GM21447 (cell line): ENCODE measurements at regions not wholly inside any gene's neighbourhood (a gene's known extent, or its start where the extent isn't known, plus 50 kb on each side); places are given as distances from the start of the nearest gene placed in this dataset.

ENCODE experiments used
- ATAC-seq: cut with Tn5 transposase; IDR thresholded peaks from one replicate; pipeline ENCODE4 v1.9.1; 2021; ENCODE audit not compliant: unreplicated experiment

DNA sequence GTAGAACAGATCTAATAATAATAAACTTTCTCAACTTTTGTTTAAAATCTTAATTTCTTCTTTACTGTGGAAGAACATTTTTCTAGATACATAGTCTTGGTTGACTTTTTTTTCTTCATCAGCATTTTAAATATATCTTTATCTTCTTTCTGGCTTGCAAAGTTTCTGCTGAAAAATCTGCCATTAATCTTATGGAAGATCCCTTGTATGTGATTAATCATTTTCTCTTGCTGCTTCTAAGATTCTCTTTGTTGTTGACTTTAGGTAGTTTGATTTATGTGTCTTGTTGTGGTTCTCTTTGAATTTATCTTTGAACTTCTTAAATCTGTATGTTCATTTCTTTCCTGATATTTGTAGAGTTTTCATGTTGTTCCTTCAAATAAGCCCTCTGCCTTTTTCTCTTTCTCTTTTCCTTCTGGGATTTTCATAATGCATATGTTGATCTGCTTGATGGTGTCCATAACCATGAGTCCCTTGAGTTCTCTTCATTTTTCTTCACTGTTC, 657.6 kb upstream of the CXADR start:
- no peak for ATAC-seq

DNA sequence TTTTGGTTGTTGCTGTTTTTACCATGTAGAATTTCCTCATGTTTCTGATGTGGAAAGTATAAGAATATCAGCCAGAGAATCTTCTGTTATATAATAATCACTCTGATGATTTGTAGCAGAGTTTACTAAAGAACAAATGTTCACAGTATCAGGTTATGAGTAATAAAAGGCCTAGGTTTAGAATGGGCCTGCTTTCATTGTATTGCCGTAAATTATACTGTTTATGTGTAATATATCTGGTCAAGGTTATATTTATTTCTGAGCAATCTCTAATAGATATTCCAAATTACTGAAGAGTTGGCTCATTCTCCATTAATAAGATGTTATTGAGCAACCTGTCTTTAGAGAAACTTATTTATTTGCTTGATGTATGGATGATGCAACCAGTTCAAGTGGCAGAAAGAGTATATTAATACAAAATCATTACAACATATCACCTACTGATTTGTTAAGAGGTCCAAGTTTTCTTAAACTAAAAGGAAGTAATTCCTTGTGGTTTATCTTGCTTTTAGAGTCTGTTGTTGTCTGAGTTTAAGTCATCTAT, 649.4 kb upstream of the CXADR start:
- ATAC-seq: no peak

DNA sequence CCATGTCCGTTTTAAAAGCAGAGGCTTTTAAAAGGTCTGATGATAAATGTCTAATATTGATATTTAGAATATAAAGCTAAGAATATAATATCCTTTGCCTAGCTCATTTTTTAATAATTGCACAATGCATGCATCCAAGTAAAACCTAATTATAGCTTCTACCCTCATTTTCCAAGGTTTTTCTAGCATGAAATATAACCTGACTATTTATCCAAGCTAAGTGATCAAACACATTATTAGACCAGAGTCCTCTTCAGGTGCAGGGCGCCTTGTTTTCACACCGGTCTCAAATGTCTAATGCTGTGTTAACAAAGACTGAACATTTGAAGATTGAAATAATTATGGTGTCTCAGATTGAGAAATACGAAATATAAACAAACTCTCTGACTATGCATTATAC, 648.9 kb upstream of the CXADR start:
- no peak for ATAC-seq

DNA sequence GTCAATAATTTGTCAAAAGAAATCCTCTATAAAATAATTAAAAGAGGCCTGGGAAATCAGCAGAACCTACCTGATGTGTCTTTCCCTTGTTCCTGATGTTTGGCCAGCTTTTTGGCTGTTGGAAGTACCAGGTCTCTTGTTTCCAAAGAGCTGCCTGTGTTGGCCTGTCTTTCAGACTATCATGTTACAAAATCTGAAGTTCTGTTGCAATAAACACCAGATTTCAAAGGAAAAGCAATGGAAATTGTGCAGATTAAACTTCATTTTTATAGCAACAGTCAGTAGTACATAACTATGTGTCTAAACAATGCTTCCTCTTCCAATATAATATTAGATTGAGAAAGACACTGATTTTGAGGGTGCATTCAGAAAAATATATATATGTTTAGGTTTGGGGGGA, 647.2 kb upstream of the CXADR start:
- ATAC-seq: no peak

DNA sequence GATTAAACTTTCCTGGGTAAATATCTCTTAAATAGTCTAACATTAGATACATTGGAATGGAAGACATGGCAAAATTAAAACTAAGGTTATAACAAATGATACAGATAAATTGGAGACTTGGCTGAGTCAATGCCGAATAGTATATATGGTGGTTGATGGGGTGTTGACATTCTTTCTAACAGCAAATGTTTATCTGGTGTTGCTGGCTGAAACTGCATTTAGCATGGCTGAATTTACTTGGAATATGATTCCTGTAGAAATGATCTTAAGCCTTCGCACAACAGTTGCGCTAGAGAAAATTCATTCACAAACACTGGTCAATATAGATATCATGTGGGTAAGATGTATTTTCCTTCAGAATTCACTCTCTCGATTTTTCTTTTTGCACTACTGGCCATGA, 646.0 kb upstream of the CXADR start:
- no peak for ATAC-seq

DNA sequence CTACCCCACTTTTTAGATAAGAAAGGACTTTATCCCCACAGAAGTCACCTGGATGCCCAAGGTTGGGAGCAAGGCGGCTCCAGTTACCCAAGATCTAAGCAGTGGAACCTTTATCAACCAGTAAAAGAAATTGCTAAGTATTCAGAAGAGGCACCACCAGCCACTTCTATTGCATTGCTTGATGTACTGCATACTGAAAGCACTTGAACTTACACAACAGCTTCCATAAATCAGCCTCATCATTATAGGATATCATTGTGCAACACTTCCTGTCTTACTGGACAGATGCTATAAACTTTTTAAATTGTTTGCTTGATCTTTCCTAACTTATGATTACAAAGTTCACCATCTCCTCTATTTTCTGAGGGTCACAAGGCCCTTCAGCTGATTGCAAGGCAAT, 642.7 kb upstream of the CXADR start:
- ATAC-seq: no peak

DNA sequence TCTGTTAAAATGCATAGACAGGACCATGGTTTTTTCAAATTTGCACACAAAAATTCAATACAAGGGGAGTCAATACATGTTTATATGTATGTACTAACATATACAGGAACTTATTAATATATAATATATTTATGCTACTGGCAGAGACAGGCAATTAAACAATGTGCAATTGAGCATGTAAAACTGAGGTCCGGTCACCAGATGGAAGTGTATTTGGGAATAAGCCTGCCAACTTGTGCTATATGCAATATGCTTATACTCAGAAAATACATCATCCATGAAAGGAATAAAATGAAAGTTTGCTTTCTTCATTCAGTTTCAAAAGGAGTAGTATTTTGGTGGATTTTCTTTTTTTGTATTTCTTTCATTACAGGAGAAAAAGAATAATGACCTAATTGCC, 640.2 kb upstream of the CXADR start:
- ATAC-seq: no peak

DNA sequence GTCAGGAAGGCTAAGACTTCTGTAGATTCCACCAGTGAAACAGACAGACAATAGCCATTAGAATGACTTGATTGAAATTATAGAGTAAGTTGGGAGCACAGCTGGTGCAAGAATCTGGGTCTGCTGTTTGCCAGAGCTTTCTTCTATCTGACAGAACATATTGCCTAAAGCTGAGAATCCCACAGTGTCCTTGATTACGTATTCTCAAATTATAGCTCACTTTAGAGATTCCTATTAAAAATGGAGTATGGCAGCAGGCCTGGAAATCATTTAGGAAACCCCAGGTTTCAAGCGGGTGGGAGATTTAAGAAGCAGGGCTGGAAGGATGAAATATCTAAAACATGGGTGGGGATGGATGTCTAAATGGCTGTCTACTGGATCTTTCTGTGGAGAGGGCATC, 639.7 kb upstream of the CXADR start:
- ATAC-seq: no peak

DNA sequence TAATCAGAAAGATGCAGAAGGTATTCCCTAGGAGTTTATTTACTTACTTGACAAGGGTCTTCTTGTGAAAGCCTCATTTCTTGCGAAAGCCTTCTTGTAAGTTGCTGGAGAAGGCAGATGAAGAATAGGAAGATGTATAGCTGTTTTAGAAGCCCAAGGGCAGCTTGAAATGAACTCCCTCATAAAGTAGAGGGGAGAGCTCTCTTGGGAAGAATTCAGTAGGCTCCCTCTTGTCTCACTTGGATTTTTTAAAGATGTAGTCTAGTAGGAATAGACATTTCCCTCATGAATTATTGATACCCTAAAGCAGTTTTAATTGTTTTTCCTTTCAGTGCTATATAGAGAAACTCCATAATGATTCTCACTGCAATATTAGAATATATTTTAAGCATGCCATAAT, 639.2 kb upstream of the CXADR start:
- no peak for ATAC-seq

DNA sequence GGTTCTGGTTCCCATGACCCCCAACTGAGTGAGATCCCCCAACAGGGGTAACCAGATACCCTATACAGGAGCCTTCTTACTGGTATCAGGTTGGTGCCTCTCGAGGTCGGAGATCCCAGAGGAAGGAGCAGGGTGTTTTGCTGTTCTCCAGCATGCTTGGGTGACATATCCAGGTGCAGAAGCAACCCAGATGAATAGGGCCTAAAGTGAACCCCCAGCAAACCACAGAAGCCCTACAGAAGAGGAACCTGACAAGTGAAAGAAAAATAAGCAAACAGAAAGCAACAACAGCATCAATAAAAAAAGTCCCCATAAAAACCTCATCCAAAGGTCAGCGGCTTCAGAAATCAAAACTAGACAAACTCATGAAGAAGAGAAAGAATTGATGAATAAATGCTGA, 633.4 kb upstream of the CXADR start:
- no peak for ATAC-seq

DNA sequence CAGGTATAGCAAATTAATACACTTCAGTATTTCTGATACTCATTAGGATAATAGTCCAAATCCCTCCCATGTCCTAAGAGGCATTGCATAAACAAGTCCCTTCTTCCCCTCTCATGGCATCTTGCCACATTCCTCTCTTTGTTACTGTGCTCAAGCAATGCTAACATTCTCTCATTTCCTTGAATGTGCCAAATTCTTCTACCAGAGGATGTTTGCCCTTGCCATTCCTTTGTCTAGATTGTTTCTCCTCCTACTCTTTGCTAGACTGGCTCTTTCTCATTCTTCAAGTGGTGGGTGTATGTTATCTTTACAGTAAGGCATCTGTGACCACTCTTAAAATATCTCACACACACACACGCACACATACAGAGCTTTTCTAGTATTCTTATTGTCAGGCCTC, 621.0 kb upstream of the CXADR start:
- no peak for ATAC-seq

DNA sequence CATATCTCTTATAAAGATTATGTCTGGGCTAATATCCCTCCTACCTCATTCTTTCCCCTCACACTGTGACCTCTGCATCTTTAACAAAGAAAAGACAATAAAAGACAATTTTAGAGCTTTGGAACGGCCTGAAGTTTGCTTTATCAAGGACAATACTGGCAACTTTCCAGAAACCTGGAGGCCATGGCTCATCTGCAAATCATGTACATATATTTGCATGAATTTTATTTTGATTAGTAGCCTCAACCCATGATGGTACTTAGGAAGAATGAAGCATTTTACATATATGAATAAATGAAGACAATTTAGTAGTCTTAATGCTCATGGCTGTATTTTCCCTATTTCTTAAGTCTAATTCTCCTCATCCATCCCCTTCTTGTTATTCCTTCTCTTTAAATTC, 612.2 kb upstream of the CXADR start:
- ATAC-seq: no peak

DNA sequence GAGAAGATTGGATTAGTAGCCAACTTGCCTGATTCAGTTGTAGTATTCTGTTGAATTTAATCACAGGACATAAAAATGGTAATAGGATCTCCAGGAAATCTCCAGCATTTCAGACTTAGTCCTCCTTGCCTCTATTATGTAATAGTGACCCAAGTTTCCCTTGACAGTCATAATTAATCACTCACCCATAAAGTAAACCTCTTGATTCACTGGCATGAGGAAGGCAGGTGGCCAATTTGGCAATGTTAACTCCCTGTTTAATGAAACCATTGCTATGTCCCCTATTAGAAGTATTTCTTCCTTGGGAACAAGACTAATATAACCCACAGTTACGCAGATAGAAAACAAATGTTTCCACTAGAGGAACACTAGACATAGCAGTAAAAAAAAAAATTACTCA, 604.8 kb upstream of the CXADR start:
- no peak for ATAC-seq

DNA sequence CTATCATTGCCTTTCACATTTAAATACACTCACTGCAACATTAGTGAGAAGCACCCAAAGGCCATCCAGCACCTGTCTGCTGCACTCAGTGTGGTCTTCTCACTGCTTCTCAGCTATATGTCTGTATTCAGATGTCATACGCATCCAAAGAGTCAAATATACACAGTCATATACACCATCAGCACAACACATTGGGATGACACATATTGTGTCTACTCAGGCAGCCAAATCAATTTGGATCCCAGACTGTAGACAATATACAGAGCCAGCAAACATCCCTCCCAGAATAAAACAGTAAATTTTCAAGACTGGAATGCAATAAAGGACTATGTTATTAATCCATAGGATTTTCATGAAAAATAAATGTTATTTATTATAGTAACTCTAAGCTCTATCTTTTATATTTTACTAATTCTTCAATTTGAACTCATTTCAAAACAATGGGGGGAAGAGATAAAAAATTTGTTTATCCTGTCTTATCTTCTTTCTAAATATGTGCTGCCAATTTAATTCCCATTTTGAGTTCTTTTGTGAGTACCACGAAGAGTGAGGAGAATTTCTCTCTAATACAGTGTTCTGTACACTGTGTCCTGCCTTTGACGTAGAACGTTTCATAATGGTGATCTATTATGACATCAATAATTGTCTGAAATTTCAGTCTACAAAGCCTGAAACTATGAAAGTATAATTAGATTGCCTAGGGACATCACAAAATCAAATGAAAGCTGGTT, 602.2 kb upstream of the CXADR start:
- no peak for ATAC-seq

DNA sequence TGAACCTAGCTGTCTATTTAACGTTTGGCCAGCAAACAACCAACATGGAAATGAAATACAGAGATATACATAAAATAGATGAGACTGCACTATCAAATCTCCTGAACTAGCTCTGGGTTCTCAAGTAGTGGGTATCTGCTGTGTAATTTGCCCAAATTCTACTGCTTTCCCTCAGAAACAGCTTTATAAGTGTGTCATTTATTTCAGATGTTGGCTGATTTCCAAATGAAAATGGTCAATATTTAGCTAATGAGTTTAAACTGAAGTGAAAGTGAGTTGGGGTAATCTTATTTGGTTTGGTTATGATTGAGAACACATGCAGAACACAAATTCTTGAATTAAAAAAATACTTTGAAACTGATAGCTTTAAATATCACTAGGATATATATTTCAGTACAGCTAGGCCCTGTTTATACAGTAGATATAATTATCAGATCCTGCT, 601.7 kb upstream of the CXADR start:
- no peak for ATAC-seq

DNA sequence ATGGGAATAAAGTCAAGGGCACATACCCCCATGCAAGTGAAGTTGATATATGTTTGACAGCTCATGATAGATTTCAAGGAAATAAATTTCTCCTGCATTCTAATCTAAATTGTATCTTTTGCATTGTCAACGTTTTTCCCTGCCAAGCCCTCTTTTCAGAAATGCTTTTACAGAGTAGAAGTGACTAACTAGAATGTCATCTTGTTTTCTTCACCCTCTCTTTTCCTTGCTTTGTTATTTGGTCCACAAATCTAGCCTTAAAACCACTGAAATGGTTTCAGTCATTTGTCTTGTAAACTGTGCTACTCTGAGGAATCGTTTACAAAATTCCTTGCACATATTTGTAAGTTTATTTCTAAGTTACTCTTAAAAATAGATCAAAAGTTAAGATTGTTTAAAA, 600.8 kb upstream of the CXADR start:
- no peak for ATAC-seq

DNA sequence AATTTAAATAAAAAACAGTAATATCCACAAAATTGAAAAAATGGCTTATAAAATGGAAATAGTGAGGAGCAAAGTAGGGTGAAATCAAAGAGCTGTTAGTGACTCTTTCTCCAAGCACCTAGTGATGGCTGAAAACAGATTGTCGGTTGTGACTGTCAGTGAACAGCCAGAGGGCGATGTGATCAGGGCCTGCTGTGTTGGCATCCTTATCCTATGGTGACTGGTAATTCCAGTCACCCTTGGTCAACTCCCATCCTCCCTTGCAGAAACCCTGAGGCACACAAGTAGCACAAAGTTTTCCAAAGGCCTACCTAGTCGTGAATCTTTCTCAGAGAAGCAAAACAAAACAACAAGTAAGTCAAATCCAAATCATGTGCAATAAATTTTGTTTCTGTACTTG, 599.8 kb upstream of the CXADR start:
- ATAC-seq: no peak

DNA sequence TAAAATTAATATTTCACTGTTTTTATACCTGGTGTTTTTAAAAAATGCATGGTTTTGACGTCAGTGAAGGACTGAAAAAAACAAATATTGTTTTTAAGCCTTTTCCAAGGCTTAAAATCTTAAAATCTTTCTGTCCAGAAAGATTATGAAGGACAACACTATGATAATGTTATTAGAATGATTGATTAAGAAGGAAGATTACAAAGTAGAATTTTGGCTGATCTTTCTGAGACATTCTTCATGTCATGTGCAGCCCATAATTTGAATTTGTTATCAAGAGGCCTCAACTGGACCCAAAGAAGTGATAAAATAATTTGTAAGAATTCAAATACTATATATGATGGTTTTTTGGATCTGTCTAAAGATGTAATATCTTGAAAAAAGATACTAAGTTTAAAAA, 584.4 kb upstream of the CXADR start:
- no peak for ATAC-seq

DNA sequence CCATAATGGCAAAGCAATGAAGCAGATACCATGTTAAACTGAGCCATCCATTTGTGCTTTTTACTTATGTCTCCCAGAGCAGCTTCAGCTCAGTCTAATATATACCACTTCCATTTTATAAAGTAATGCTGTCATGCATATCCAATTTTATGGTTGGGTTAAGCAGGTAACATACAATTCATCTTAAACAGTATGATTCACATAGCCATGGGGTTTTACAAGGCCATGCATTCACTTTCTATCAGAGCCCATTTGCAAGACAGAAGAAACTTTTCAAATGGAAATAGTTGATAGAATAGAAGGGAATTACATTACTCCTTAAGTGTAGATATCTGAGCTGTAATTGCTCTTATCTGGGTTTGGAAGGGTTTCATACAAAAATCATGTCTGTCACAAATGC, 580.5 kb upstream of the CXADR start:
- ATAC-seq: no peak

DNA sequence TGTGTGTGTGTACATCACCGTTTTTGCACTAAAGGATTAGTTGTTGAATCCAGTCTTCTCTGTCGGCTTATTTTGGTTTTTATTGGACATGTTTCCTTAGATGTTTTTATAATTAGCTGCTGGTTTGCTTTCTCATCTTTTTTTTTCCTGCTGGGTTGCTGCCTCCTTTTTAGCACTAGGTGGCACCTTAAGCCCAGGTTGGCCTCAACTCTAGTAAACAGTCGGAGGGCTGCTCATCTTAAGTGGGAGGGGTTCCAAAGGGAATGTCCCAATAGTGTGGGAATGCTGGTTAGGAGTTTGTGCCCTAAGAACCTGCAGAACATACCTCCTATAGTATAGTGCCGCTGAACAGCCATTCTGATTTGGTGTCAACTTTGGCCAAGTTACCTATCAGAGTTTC, 570.1 kb upstream of the CXADR start:
- ATAC-seq: no peak

DNA sequence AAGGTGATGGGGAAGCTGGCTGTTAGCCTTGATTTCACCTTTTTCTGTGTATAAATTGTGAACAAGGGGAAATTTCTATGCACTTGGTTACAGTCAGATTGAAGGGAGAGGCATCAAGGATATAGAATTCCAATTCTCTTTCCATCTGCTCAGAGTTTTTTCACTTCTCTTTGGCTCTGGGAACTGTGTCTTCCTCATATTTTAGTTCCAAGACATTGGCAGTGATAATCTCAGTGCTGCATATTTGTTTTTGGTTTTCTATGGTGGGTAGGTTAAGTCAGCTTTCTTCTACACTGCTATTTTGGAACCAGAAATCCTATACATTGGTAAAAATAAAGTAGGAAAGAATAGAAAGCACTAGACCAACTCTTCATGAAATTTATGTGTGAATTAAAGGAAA, 569.6 kb upstream of the CXADR start:
- no peak for ATAC-seq

DNA sequence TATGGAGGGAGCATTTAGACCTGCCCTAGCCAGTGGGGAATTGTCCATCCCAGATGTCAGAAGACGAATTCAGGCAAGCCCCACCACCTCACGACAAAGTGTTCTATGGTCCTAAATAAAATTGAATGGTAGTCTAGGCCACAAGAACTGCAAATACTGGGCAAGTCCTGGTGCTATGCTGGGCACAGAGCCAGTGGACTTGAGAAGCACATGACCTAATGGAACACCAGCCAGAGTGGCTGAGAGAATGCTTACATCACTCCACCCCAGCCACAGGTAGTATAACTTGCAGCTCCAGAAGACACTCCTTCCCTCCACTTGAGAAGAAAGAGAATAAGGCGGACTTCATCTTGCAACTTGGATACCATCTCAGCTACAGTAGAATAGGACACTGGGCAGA, 567.3 kb upstream of the CXADR start:
- ATAC-seq: no peak

DNA sequence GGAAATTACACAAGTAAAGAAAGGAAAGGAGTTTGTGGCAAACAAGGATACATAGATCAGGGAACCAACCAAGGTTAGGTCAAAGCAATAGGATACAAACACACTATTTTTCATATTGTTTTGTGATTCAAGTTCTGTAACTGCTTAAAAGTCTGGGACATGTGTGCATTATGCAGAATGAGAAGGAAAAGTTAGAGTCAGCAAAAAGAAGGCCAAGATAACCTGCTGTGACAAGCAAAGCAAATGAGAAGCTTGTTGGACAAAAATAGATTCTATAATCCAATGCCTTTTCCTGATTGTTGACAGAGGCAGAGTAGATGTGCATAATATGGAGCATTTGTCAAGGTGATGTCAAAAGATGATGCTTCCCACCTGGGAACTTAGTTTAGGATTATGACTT, 556.0 kb upstream of the CXADR start:
- ATAC-seq: no peak
